ENCODE measurements at regions not wholly inside any gene's neighbourhood (a gene's known extent, or its start where the extent isn't known, plus 50 kb on each side); places are given as distances from the start of the nearest gene placed in this dataset.

GRCh38 chr5:125720348-125720685 is 702.9 kb upstream of the GRAMD2B start:
- TF ChIP-seq GATA2 (IDR thresholded peaks at IDR 0.05; ENCODE audit: low read depth, low read length) (no peak), GATA3 (IDR thresholded peaks at IDR 0.05; ENCODE audit: low read depth, low read length) (no peak)

- TF ChIP-seq GATA3 (IDR thresholded peaks at IDR 0.05; ENCODE audit: low read depth, low read length) (no peak), GATA2 (IDR thresholded peaks at IDR 0.05; ENCODE audit: low read depth, low read length) (no peak)
These were observed 702.5 kb upstream of the GRAMD2B start for GRCh38 chr5:125720721-125721120.

- TF ChIP-seq GATA2 (IDR thresholded peaks at IDR 0.05; ENCODE audit: low read depth, low read length): no peak
- TF ChIP-seq GATA3 (IDR thresholded peaks at IDR 0.05; ENCODE audit: low read depth, low read length): no peak
These were observed 700.7 kb upstream of the GRAMD2B start for GRCh38 chr5:125722550-125722949.

- TF ChIP-seq GATA3 (IDR thresholded peaks at IDR 0.05; ENCODE audit: low read depth, low read length): no peak
- TF ChIP-seq GATA2 (IDR thresholded peaks at IDR 0.05; ENCODE audit: low read depth, low read length): no peak
These were observed 697.5 kb upstream of the GRAMD2B start for GRCh38 chr5:125725691-125726090.

GRCh38 chr5:125743939-125744338 is 679.3 kb upstream of the GRAMD2B start:
- no peak for TF ChIP-seq GATA3 (IDR thresholded peaks at IDR 0.05; ENCODE audit: low read depth, low read length)
- no peak for TF ChIP-seq GATA2 (IDR thresholded peaks at IDR 0.05; ENCODE audit: low read depth, low read length)

- TF ChIP-seq GATA3 (IDR thresholded peaks at IDR 0.05; ENCODE audit: low read depth, low read length): no peak
- TF ChIP-seq GATA2 (IDR thresholded peaks at IDR 0.05; ENCODE audit: low read depth, low read length): no peak
These were observed 676.3 kb upstream of the GRAMD2B start for GRCh38 chr5:125746917-125747316.

- TF ChIP-seq GATA3 (IDR thresholded peaks at IDR 0.05; ENCODE audit: low read depth, low read length) (no peak), GATA2 (IDR thresholded peaks at IDR 0.05; ENCODE audit: low read depth, low read length) (no peak)
These were observed 672.9 kb upstream of the GRAMD2B start for GRCh38 chr5:125750147-125750860.

GRCh38 chr5:125750861-125751186 is 672.4 kb upstream of the GRAMD2B start:
- TF ChIP-seq GATA3 (IDR thresholded peaks at IDR 0.05; ENCODE audit: low read depth, low read length): no peak
- no peak for TF ChIP-seq GATA2 (IDR thresholded peaks at IDR 0.05; ENCODE audit: low read depth, low read length)

- TF ChIP-seq GATA3 (IDR thresholded peaks at IDR 0.05; ENCODE audit: low read depth, low read length): no peak
- no peak for TF ChIP-seq GATA2 (IDR thresholded peaks at IDR 0.05; ENCODE audit: low read depth, low read length)
These were observed 666.8 kb upstream of the GRAMD2B start for GRCh38 chr5:125756456-125756855.

GRCh38 chr5:125766706-125767105 is 656.5 kb upstream of the GRAMD2B start:
- TF ChIP-seq GATA3 (IDR thresholded peaks at IDR 0.05; ENCODE audit: low read depth, low read length) (no peak), GATA2 (IDR thresholded peaks at IDR 0.05; ENCODE audit: low read depth, low read length) (no peak)

- TF ChIP-seq GATA2 (IDR thresholded peaks at IDR 0.05; ENCODE audit: low read depth, low read length) (no peak), GATA3 (IDR thresholded peaks at IDR 0.05; ENCODE audit: low read depth, low read length) (no peak)
These were observed 647.3 kb upstream of the GRAMD2B start for GRCh38 chr5:125775896-125776295.

GRCh38 chr5:125776656-125777139 is 646.5 kb upstream of the GRAMD2B start:
- TF ChIP-seq GATA2 (IDR thresholded peaks at IDR 0.05; ENCODE audit: low read depth, low read length) (no peak), GATA3 (IDR thresholded peaks at IDR 0.05; ENCODE audit: low read depth, low read length) (no peak)

- TF ChIP-seq GATA2 (IDR thresholded peaks at IDR 0.05; ENCODE audit: low read depth, low read length): no peak
- no peak for TF ChIP-seq GATA3 (IDR thresholded peaks at IDR 0.05; ENCODE audit: low read depth, low read length)
These were observed 644.4 kb upstream of the GRAMD2B start for GRCh38 chr5:125778791-125779190.

GRCh38 chr5:125785407-125785806 is 637.8 kb upstream of the GRAMD2B start:
- TF ChIP-seq GATA2 (IDR thresholded peaks at IDR 0.05; ENCODE audit: low read depth, low read length): no peak

- TF ChIP-seq GATA2 (IDR thresholded peaks at IDR 0.05; ENCODE audit: low read depth, low read length) (no peak), GATA3 (IDR thresholded peaks at IDR 0.05; ENCODE audit: low read depth, low read length) (no peak)
These were observed 637.2 kb upstream of the GRAMD2B start for GRCh38 chr5:125786021-125786420.

- TF ChIP-seq GATA3 (IDR thresholded peaks at IDR 0.05; ENCODE audit: low read depth, low read length) (no peak), GATA2 (IDR thresholded peaks at IDR 0.05; ENCODE audit: low read depth, low read length) (no peak)
These were observed 629.7 kb upstream of the GRAMD2B start for GRCh38 chr5:125793470-125793869.

Data from SH-SY5Y (cell line).